ENCODE measurements at regions not wholly inside any gene's neighbourhood (a gene's known extent, or its start where the extent isn't known, plus 50 kb on each side); places are given as distances from the start of the nearest gene placed in this dataset.

- no peak overlapping the region for H3K4me3 ChIP-seq (ENCODE audit: low read length)
- TF ChIP-seq CTCF (conservative IDR thresholded peaks at IDR 0.05; ENCODE audit: low read length) = no peak
- DNase-seq (ENCODE audit: low read depth) = peak; percentile 91
Observed at GRCh38 chr1:230509281-230509977, 83.3 kb upstream of the PGBD5 start.

- H3K4me3 ChIP-seq (ENCODE audit: low read length) = no peak overlapping the region
- TF ChIP-seq CTCF (conservative IDR thresholded peaks at IDR 0.05; ENCODE audit: low read length) = no peak
- DNase-seq (ENCODE audit: low read depth) = peak; percentile 46
Observed at GRCh38 chr1:230507666-230508402, 81.7 kb upstream of the PGBD5 start.

GRCh38 chr1:230507236-230507635 is 81.1 kb upstream of the PGBD5 start:
- H3K4me3 ChIP-seq (ENCODE audit: low read length) = no peak overlapping the region
- DNase-seq (ENCODE audit: low read depth) = no peak
- no peak for TF ChIP-seq CTCF (conservative IDR thresholded peaks at IDR 0.05; ENCODE audit: low read length)

- no peak for TF ChIP-seq CTCF (conservative IDR thresholded peaks at IDR 0.05; ENCODE audit: low read length)
- no peak for DNase-seq (ENCODE audit: low read depth)
- no peak overlapping the region for H3K4me3 ChIP-seq (ENCODE audit: low read length)
Observed at GRCh38 chr1:230506451-230506850, 80.3 kb upstream of the PGBD5 start.

GRCh38 chr1:230504310-230504709 is 78.2 kb upstream of the PGBD5 start:
- no peak overlapping the region for H3K4me3 ChIP-seq (ENCODE audit: low read length)
- TF ChIP-seq CTCF (conservative IDR thresholded peaks at IDR 0.05; ENCODE audit: low read length) = no peak
- DNase-seq (ENCODE audit: low read depth) = no peak

- TF ChIP-seq CTCF (conservative IDR thresholded peaks at IDR 0.05; ENCODE audit: low read length) = no peak
- no peak for DNase-seq (ENCODE audit: low read depth)
- no peak overlapping the region for H3K4me3 ChIP-seq (ENCODE audit: low read length)
Observed at GRCh38 chr1:230503726-230504125, 77.6 kb upstream of the PGBD5 start.

- TF ChIP-seq CTCF (conservative IDR thresholded peaks at IDR 0.05; ENCODE audit: low read length) = no peak
- DNase-seq (ENCODE audit: low read depth) = no peak
- no peak overlapping the region for H3K4me3 ChIP-seq (ENCODE audit: low read length)
Observed at GRCh38 chr1:230502996-230503395, 76.9 kb upstream of the PGBD5 start.

Data from AG10803 (cell line).